CMK (cell line): ENCODE measurements at regions not wholly inside any gene's neighbourhood (a gene's known extent, or its start where the extent isn't known, plus 50 kb on each side); places are given as distances from the start of the nearest gene placed in this dataset.

Experiments used
- DNase-seq: peaks from one replicate; pipeline ENCODE4 v3.0.0-alpha.2; 2010; ENCODE audit warnings: low read depth

DNA sequence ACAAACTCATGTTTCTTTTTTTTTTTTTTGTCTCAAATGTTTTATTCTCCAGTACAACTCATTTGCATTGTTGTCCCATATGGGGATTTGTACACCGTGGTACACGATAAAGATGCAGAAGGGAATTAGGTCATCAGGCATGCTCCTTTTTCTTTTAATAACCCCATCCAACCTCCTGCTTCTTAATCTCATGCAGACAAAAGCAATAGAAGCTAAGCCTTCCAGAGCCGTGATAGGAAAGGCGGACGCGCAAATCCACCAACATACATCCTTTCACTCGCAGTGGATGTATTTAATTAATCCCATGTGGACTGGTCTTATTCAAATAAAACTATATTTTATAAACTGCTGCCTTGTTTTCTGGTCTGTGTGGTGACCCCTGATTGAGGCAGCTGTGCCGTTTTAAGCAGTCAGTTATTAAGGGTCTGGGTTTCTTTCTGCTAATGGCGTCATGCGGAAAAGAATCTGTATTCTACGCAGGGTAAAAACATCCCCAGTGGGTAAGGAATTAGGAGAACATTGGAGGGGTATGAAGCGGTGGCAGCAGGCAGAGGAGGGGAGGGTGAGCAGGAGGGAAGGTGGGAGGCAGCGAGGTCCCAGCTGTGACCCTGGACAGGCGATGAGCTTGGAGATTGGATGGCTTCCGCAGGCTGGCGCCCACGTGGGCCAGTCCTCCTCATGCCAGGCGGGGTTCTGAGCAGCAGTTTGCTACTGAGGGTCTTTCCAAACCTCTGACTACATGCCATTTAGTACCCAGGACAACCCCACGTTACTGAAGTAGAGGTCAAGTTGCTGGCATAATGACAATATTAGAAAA, 172.8 kb downstream of the LINC00237 start:
- no peak for DNase-seq

DNA sequence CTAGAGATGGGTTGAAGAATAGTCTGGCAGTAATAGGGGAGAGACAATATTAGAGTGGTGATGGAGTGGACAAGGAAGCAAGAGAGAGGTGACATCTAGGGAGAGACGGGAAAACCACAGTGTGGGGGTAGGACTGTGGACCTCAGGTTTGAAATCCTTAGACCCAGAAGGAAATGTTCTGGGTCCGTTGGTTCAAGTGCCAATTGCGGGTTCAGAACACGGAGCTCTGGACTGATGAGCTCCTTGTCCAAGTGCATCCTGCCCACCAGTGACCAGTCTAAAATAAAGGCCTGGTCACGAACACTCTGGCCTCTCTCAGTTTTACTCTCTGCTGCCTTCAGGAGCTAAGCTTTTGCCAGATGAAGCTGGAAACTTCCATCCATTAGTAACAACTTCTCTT, 174.0 kb downstream of the LINC00237 start:
- DNase-seq, result no peak

DNA sequence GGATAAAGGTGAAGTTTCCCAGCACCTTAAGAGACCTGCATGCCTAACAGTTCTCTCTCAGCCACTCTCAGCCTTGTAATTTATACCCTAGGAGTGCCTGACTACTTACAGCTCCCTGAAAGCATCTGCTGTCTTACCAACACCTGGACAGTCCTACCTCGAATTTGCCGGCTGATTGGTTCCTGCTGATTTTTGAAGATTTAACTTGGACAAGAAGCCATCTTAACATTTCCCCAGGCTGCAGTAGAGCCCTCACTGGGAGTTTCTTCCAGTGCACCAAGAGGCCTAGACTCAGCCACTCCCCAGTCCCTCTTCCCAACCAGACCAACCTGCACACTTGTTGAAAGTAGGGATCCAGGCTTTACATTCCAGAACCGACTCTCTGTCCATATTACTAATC, 174.5 kb downstream of the LINC00237 start:
- DNase-seq, result no peak

DNA sequence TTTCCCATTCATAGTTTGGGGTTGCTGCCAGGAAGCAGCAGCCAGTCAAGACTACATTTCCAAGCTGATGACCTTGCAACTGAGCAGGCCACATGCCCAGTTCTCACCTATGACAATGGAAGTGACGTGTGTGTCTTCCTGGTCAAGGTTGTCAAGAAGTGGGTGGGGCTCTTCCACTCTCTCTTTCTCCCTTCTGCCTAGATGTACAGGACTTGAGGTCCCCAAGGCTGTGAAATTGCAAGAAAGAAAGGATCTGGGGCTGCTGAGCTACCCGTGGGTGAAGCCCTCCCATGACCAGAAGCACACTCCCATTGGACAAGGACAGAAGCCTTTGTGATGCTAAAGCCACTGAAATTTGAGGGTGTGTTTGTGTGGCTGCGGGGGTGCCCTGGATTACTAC, 175.1 kb downstream of the LINC00237 start:
- DNase-seq, result no peak

DNA sequence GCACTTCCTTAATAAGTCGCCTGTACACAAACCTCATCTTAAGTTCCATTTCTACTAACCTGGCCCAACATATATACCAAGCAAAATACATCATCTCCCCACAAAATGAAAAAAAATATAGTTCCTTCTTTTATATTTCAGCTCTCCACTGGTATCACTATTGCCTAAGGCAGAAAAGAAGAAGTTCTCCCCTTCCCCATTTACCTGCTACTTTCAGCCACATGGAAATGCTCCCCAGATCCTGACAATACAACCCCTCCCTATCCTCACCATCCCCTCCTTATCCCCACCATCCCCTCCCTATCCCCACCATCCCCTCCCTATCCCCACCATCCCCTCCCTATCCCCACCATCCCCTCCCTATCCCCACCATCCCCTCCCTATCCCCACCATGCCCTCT, 175.7 kb downstream of the LINC00237 start:
- DNase-seq, result no peak

DNA sequence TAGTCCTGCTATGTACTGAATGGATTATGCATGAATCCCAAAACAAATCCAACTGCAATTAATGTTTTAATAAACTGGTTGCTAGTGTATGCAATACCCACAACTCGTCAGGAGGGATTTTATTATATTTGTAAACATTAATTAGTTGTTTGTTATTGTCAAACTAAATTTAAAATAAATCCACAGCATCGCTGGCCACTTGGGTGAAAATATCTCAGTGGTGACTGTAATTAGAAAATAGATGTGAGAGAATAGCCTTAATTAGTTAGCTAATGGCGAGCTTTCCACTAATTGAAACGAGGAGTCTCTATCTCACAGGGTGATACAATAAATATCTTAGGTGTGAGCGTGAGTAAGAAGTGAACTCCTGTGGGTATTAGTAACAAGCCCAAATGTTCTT, 176.8 kb downstream of the LINC00237 start:
- no peak for DNase-seq

DNA sequence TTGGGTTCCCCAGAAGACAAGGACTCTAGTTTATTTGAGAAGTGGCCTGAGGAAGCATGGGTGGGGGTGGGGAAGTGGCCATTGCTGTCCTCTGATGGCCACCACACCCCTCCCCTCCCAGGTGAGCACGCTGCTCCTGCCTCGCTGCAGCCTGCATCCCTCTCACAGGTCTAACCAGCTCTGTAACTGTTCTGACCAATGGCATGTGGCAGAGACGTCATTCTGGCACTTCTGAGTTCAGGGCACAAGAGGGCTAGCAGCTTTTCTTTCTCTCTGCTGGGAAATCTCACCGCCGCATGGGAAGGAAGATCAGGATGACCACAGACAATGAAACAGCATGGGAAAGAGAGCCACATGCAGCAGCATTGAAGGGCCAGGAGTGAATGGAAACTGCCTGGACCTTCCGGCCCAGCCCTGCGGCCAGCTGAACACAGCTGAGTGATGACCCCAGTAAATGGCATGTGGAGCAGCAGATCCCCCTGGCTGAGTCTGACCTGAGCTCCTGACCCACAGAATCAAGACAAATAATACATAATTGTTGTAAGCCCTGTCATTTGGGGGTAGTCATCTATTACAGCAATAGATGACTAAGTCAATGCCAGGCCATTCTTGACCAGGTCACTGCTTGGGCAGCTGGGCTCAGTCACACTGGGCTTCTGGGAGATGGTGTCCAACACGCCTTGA, 179.8 kb downstream of the LINC00237 start:
- no peak for DNase-seq

DNA sequence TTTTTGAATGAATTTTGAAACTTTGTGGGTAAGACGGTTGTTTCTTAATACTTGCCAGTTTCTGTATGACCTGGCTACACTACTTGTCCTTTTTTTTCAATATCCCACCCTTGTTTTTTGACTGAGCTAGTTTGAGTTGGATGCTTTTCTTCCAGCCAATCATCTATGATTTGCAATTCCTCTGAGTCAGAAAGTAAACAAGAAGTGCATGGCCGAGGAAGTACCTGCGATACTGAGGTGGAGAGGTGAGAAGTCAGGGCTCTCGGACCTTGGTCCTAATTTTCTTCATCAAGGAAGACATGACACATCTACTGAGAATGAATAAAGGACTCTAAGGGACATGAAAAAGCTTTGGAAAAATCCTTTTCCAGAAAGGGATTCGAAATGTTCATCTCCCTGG, 185.7 kb downstream of the LINC00237 start:
- DNase-seq, result no peak

DNA sequence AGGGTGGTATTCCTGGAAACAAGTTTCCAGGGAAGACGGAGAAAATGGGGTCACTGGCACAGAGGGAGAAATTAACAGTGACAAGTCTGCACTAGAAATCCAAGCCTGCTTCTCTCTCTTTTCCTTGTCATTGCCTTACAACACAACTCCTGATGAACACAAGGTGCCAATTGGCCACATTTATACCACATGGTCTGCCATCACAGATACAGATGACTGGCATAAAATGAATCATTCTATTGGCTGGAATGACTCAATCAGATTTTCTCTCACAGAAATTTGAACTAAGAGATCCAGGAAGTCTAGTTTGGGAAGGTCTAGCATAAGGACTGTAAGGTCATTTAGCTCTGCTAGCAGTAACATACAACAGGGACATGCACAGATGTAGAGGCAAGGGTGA, 190.3 kb downstream of the LINC00237 start:
- no peak for DNase-seq

DNA sequence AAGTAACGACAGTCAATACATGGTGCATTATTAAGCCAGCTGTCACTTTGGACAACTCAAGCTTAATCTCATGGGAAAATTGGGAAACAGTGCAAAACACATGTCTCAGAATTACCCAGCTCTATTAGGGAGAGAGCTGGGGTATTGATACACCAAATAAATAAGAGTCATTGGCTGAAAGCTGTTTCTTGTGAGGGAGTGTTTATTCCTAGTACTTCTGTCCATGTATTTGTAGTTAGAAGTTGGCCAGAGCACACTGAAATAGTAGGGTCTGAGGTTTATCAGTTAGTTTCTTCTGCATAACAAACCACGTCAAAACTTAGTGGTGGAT, 192.0 kb upstream of the RALGAPA2 start:
- DNase-seq, result no peak

DNA sequence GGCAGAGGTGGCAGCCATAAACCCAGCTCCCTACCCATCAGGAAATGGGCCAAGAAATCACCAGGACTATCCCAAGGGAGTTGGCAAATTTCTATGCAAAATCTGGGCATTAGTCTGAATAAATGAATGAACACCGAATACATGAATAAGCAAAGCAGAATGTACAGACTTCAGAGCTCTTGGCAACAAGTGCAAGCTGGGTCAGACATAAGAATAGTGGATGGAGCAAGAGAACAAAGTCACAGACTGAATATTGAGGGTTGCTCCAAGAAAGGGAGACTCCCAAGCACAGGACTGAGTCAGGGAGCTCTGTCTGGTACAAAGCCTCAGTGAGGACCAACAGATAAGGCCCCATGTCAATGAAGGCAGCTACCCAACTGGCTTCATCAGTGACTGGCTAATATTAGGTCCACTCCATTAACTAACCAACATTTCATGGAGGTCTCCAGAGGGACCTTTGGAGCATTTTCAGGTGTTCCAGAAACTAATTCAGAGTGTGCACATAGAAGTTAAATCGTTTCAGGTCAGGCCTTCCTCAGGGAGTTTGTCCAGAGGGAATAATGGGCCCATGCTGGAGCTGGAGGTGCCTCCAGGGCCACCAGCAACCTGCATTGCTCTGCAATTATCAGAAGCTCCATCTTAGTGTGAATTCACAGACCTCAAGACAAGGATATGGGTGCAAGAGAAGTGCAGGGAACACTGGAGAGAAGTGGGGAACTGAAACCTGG, 191.5 kb upstream of the RALGAPA2 start:
- no peak for DNase-seq

DNA sequence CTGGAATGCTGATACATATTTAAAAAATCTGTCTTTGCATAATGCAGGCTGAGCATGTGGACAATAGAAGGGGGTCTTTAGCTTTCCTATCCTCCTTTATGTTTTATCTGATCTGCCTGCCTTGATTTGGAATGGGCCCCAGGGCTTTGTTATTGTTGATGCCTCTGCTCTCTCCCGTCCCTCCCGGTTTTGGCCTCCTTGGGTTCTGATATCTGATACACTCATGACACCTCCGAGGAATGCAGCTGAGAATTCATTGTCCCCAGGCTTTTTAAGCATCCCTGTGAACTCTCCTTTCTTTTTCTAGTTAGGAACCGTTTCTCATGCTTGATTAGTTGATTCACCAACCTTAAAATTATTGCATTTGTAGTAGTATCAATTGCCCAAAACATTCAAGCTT, 185.5 kb upstream of the RALGAPA2 start:
- DNase-seq, result no peak

DNA sequence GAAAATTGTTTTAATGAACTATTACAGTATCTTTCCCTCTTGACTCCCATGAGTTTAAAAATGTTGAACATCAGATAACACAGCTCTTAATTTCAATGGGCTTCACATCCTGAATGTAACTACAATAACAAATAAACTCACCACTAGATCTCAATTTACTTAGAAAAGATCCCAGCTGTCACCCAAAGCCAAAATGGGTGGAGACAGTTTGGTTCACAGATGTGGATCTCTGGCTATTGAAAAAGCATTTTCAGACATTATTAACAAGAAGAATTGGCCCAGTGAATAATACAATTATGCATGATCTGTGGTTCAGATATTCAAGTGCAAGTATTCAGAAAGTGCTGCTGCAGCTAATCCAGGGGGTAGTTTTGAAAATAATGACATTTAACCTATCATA, 184.7 kb upstream of the RALGAPA2 start:
- no peak for DNase-seq

DNA sequence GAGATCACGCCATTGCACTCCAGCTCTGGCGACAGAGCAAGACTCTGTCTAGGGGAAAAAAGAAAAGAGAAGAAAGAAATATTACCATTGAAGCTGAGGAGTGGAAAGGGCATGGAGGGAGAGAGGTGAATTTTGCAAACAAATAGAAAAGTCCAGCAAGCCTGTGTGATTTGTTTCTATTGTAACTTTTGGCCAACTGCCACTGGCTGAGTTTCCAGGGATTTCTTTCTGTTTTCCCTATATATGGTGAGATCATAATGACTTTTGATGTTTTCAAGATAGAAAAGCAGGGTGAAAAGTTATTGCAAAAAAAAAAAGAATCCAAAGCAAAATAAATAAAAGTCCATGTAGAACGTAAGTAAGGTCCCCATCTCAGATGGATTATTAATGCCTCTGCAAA, 184.2 kb upstream of the RALGAPA2 start:
- DNase-seq, result no peak

DNA sequence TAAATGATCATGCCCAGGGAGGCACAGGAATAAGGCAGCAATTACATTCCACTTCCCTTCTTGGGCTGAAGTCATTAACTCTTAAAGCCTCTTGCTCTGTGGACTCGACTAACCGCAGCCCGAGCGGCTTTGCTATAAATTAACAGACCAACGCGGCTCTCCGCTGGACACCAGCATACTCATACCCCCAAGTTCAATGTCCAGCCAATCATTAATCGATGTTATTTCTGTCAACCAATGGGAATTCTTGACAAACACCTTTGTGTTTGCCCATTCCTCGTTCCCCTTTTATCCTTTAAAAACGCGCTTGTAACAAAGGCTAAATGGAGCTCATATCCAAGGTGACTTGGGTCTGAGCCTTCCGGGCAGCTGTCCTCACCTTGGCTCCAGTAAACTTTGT, 183.1 kb upstream of the RALGAPA2 start:
- no peak for DNase-seq

DNA sequence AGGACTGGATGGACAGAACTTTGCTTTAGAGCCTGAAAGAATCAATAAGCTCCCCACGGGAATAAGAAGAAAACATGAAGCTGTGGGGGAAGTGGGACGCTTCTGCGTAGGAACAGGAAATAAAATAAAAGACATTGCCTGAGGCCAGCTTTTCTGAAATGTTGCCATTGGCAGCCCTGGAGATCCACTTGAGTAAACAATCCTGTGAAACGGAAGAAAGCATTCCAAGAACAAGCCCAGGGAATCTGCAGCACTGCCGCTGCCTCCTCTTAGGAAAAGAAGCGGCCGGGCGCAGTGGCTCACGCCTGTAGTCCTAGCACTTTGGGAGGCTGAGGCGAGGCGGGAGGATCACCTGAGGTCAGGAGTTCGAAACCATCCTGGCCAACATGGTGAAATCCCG, 182.3 kb upstream of the RALGAPA2 start:
- DNase-seq, result no peak

DNA sequence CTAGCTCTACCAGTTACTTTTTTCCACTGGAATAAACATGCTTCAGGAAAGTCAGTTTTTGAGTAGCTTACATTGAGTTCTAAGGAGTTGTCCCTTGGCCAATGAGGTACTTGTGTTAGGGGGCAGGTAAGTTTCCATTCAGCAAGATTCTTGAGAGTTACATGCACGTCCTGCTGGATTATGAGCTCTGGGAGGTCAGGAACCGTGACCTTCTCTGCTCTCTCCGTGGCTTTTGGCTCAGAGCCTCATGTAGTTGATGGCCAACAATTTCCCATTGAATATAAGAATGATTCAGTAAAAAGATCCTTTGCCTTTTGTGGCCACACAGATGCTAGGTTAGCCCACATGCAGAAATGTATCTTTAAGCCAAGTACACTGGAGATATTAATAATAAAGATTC, 181.8 kb upstream of the RALGAPA2 start:
- DNase-seq, result no peak

DNA sequence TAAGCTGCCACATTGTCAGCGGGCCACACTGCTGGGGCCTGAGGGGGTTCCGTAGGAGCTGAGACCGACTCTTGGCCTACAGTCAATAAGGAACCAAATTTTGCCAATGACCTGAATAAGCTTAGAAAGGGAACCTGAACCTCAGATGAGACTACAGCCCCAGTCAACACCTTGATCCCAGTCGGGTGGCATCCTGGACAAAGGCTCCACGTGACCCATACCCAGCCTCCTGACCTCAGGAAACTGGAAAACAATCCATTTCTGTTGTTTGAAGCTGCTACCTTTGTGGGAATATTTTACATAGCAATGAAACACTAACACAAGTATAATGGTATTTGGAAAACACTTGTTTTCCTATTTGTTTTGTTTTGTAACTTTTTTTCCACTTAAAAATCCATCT, 179.9 kb upstream of the RALGAPA2 start:
- DNase-seq, result no peak

DNA sequence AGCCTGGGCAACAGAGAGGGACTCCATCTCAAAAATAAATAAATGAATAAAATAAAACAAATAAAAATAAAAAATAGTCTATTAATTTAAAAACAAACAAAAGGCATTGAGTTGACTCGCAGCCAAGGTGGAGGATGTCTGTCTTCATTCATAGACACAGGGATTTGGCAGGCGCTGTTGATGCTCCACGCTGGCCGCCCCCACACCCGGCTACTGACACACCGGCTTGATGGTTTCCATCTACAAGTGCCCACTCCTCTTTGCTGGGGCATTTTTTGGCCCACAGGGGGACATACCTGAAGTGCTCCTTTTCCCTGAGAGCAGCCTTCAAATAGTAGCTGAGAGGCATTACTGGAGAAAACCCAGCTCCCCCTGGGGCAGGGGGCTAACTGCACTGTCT, 178.3 kb upstream of the RALGAPA2 start:
- no peak for DNase-seq

DNA sequence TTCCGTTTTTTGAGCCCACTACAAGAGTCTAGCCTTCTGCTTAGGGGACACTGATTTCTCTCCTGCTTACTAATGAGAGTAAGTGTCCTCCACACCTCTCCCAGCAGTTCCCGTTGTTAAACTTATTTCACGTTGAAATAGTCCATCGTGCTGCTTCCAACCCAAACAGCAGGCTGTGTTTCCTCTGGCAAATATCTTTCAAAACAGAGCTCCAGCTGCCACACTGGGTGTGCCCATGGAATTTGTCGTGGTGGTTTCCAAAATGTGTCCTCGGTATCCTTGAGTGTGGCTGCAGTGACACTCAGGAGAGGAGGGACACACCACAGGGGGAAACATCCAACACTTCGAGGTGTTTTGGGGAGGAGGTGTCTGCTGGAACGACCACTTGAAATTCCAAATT, 176.5 kb upstream of the RALGAPA2 start:
- no peak for DNase-seq

DNA sequence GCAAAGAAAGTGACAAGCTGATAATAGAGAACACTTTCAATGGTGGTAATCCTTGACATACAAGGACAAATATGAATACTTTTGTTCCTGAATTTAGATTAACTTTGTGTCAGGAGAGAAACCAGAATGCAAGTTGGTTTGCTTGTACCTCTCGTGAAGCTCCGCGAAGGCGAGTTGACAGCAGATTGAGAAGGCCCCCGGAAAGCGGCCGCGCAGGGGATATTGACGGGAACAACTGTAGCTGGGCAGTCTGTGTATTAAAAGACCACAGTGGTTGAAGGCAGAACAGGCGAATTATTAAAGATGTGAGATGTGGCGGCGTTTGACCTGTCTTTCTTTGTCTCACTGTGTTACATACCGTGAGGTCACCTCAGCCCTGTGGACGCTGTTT, 175.8 kb upstream of the RALGAPA2 start:
- no peak for DNase-seq

DNA sequence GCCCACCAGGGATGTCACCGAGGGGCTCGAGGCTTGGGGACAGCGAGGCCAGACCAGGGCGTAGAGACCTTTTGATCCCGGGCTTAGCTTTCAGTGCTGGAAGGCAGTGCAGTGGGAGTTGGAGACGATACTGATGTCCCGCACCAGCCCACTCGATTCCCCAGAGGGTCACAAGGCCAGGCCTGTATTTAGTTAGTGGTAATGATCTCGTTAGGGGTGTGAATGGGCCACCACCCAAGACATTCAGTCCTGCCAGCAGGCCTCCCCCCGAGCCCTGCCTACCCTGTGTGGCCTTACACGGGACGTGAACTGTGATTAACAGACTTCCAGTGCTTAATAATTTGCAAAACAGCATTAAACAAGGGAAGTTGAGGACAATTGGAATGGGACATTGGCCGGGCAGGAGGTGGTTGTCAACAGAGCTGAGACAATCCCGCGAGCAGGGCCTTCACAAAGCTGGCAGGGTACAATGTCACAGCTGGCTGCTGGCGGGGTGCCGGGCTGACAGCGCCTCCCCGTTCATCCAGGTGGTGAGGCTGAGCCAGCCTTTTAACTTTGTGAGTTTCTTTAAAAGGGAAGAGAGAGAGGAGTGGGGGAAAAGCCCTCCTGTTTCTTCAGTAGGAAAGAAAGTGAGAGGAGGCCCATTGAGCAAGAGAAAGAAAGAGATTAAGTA, 175.3 kb upstream of the RALGAPA2 start:
- no peak for DNase-seq

DNA sequence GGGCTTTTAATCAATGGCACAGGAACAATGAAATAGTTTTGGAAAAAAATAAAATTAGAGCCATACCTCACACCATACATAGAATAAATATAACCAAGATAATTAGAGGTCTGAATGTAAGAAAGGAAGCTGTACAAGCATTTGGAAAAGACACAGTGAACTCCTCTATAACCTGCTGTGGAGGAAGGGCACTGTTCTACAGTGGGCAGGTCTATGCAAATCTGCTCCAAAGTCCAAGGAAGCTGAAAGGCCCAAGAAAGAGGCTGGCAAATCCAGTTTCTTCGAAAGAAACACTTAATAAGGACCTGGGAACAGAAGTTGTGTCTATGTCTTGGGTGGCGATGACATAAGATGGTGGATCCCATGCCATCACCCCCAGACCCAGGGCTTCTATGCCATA, 169.4 kb upstream of the RALGAPA2 start:
- no peak for DNase-seq
